Chondrocyte (in vitro differentiated cells): ENCODE measurements at regions not wholly inside any gene's neighbourhood (a gene's known extent, or its start where the extent isn't known, plus 50 kb on each side); places are given as distances from the start of the nearest gene placed in this dataset.
"Not testable (repeated sequence)": the region's sequence is repeated elsewhere in the genome, so short reads cannot be mapped to it uniquely, and the experiment has no call there.

Source experiments
- DNase-seq: peaks from one replicate; pipeline ENCODE4 v3.0.0; 2021; ENCODE audit warnings: mixed read lengths, low spot score
- H3K27ac Mint-ChIP-seq: one replicate; pipeline ENCODE4 v1.8.0; 2021; ENCODE audit warnings: mild to moderate bottlenecking, moderate library complexity, mixed read lengths; ENCODE audit not compliant: unreplicated experiment
- H3K27me3 Mint-ChIP-seq: 2 replicates; pipeline ENCODE4 v1.8.0; 2021; ENCODE audit warnings: low read depth, mixed read lengths
- H3K36me3 Mint-ChIP-seq: 2 replicates; pipeline ENCODE4 v1.8.0; 2021; ENCODE audit warnings: low read depth, mixed read lengths
- H3K4me1 Mint-ChIP-seq: 2 replicates; pipeline ENCODE4 v1.8.0; 2021; ENCODE audit warnings: low read depth, mild to moderate bottlenecking, mixed read lengths
- H3K4me3 Mint-ChIP-seq: one replicate; pipeline ENCODE4 v1.8.0; 2021; ENCODE audit warnings: mild to moderate bottlenecking, moderate library complexity, mixed read lengths; ENCODE audit not compliant: unreplicated experiment
- H3K9me3 Mint-ChIP-seq: 2 replicates; pipeline ENCODE4 v1.8.0; 2021; ENCODE audit warnings: low read depth, mixed read lengths
- CTCF ChIP-seq: fragments of 200-600 bp; sonication (generic); IDR thresholded peaks from 2 replicates; pipeline ENCODE4 v1.5.0; 2021; ENCODE audit warnings: antibody characterized with exemption, mild to moderate bottlenecking, moderate library complexity

DNA sequence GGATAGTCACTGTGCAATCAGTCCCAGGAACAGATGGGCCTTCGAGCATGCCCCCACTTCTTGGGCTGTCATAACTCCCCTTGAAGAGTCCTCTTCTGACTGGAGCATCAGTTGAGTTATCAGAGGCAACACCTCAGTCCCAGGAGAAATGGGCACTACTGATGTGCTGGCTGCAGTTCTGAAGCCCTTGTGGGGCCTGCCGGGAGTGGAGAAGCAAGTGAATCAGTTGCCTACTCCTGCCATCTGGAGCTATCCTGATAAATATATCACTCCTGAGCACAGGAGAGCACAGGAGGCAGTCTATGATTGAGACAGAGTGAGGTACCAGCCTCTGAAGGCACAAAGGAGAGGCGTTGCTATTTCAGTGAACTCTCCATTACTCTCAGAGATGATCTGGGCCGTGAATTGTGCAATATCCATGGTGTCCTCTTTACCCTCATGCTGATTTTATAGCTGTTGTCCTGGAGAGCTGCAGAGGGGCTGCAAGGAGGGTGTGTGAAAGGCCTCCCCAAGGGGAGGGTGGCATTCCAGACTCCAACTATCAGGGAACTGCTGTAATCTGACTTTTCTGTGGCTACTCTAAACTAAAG is 344.2 kb upstream of the ROPN1 start:
- TF ChIP-seq CTCF, result no peak
- no peak overlapping the region for H3K4me3 Mint-ChIP-seq
- no peaks in the 10 kb centered on the region for H3K27me3 Mint-ChIP-seq

DNA sequence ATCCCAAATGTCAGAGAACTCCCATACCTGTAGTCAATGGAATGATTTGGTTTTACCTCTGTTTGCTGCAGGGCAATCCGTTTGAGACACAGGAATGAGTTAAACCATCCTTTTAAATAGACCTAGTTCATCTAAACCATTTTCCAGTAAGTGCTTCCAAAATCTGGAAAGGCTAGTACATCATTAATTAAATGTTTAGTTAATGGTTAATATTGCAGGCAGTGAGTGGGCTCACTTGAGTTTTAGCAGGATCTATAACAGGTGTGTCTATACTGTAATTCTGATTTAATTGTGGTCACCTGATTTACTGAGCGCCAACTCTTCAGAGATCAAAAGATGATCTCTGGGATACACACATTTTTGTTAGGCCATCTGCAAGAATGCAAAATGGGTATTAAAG is 353.9 kb upstream of the ROPN1 start:
- H3K27me3 Mint-ChIP-seq, result no peaks in the 10 kb centered on the region
- no peak for TF ChIP-seq CTCF
- no peak overlapping the region for H3K4me3 Mint-ChIP-seq
- peaks cover under 1% of the 10 kb centered on the region for H3K4me1 Mint-ChIP-seq
- no peak overlapping the region for H3K27ac Mint-ChIP-seq
- H3K36me3 Mint-ChIP-seq, result peaks cover 5% of the 10 kb centered on the region
- no peaks in the 10 kb centered on the region for H3K9me3 Mint-ChIP-seq
- DNase-seq, result no peak

More for the DNA sequence above, 344.2 kb upstream of the ROPN1 start:
- H3K36me3 Mint-ChIP-seq, result peaks cover 13% of the 10 kb centered on the region
- H3K27ac Mint-ChIP-seq, result no peak overlapping the region
- no peaks in the 10 kb centered on the region for H3K9me3 Mint-ChIP-seq
- no peak for DNase-seq
- no peaks in the 10 kb centered on the region for H3K4me1 Mint-ChIP-seq

GRCh38 chr3:124346487-124346886 is 354.6 kb upstream of the ROPN1 start:
- no peak for TF ChIP-seq CTCF
- Mint-ChIP-seq H3K9me3 (no peaks in the 10 kb centered on the region), H3K27me3 (no peaks in the 10 kb centered on the region), H3K4me3 (no peak overlapping the region), H3K4me1 (peaks cover 7% of the 10 kb centered on the region), H3K36me3 (peaks cover 5% of the 10 kb centered on the region), H3K27ac (no peak overlapping the region)
- no peak for DNase-seq

- Mint-ChIP-seq H3K4me3 (no peak overlapping the region), H3K9me3 (no peaks in the 10 kb centered on the region), H3K4me1 (peaks cover 16% of the 10 kb centered on the region), H3K27ac (no peak overlapping the region), H3K36me3 (peaks cover 5% of the 10 kb centered on the region), H3K27me3 (no peaks in the 10 kb centered on the region)
- peak; percentile 41 for TF ChIP-seq CTCF
- no peak for DNase-seq
These were observed 355.5 kb upstream of the ROPN1 start for GRCh38 chr3:124347418-124347817.

GRCh38 chr3:124348555-124348954 is 356.6 kb upstream of the ROPN1 start:
- not testable (repeated sequence) for H3K27ac Mint-ChIP-seq, H3K4me3 Mint-ChIP-seq, DNase-seq, H3K36me3 Mint-ChIP-seq, H3K9me3 Mint-ChIP-seq, H3K27me3 Mint-ChIP-seq
- peaks cover 17% of the 10 kb centered on the region for H3K4me1 Mint-ChIP-seq

DNA sequence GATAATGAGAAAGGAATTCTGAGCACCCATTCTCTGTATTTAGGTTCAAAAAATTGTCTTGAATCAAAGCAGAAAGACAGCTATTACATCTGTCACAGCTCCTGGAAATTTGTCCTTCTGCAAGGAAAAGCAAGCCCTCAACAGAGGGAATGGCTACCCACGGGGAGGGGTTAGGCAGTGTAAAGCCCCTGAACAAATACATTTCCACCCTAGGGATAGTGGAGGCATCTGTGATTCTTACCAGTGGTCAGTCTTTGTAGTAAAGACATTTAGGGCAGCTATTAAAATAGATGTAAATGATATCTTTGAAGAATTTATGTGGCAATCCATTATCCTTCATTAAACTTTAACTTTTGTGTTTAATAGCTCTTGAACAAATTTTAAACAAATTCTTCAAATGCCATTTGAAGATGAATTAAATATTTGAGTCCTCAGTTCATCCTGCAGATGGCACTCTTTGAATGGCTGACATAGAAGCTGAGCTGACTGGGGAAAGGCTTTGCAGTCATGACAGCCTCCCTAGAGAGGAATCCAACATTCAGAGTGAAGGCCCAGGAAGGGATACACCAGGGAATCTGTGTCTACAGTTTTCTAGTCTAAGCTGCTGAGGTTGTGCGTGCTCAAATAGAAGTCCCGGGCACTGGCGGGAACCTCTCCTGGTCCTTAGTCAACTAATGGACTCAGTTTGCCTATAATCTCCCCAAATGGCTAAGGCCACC is 359.7 kb upstream of the ROPN1 start:
- no peak for DNase-seq
- peak overlapping the region; percentile 29 for H3K27ac Mint-ChIP-seq
- peaks cover 17% of the 10 kb centered on the region for H3K4me1 Mint-ChIP-seq
- no peak overlapping the region for H3K4me3 Mint-ChIP-seq
- TF ChIP-seq CTCF, result peak; percentile 93
- no peaks in the 10 kb centered on the region for H3K27me3 Mint-ChIP-seq
- no peaks in the 10 kb centered on the region for H3K9me3 Mint-ChIP-seq
- peaks cover 3% of the 10 kb centered on the region for H3K36me3 Mint-ChIP-seq
